Ovary (tissue), 7 donors: ENCODE measurements at regions not wholly inside any gene's neighbourhood (a gene's known extent, or its start where the extent isn't known, plus 50 kb on each side); places are given as distances from the start of the nearest gene placed in this dataset.
"Not testable (repeated sequence)": the region's sequence is repeated elsewhere in the genome, so short reads cannot be mapped to it uniquely, and the experiment has no call there.

Source experiments
- DNase-seq, 5 donors: peaks; one replicate each; pipeline ENCODE4 v3.0.0-alpha.2; 2019 to 2020
- H3K27ac ChIP-seq, 2 donors: fragments of 200-600 bp; one replicate each; pipeline versions ENCODE4 v1.5.1 to v1.8.0; 2019 to 2022
- H3K27me3 ChIP-seq: fragments of 200-600 bp; one replicate; pipeline ENCODE4 v1.8.0; 2022
- H3K36me3 ChIP-seq: fragments of 200-600 bp; sonication (generic); one replicate; pipeline ENCODE4 v1.5.1; 2019
- H3K4me1 ChIP-seq: one replicate; pipeline ENCODE4 v1.8.1; 2013; ENCODE audit warnings: mild to moderate bottlenecking, moderate library complexity; ENCODE audit not compliant: insufficient read depth
- H3K4me3 ChIP-seq: fragments of 200-600 bp; sonication (generic); one replicate; pipeline ENCODE4 v1.5.1; 2017
- H3K9me3 ChIP-seq, 2 donors: fragments of 200-600 bp in 1 of 2; sonication (generic) in 1 of 2; one replicate each; pipeline versions ENCODE4 v1.5.1 to v1.8.1; 2013 to 2019; ENCODE audit warnings: mild to moderate bottlenecking in 1 of 2, moderate library complexity in 1 of 2
- CTCF ChIP-seq, 3 donors: fragments of 450-650 bp in 2 of 3; fragments of 200-600 bp in 1 of 3; IDR thresholded peaks; one replicate each; pipeline versions ENCODE4 v1.5.1 to v1.8.0; 2016 to 2022; ENCODE audit warnings: antibody characterized with exemption in 3 of 3, mild to moderate bottlenecking in 1 of 3
- EP300 ChIP-seq: sonication (generic); formaldehyde crosslinking; IDR thresholded peaks from one replicate; pipeline ENCODE4 v1.6.1; 2017; ENCODE audit warnings: antibody characterized with exemption
- POLR2A ChIP-seq: fragments of 450-650 bp; IDR thresholded peaks from one replicate; pipeline ENCODE4 v1.6.1; 2017; ENCODE audit warnings: antibody characterized with exemption, mild to moderate bottlenecking, moderate library complexity
- WGBS, 3 donors: extraction: QIAGEN DNeasy Blood & Tissue Kit in 1 of 3; methylation state at CpG; one replicate each; pipeline versions ENCODE4 v1.1.5 to v1.1.7; 2013 to 2017; 5-methylcytosine and 5-hydroxymethylcytosine counted together
- intact Hi-C, 4 donors: fragments of 100-400 bp; cut with DNase I; formaldehyde crosslinking; loops; one replicate each; pipeline versions ENCODE4 v1.11.0 to v1.15.1; 2022 to 2023
- donor health status: DM: no; HTN: no; CAD: no; lungs with moderate emphysema.
- donor health status: DM: no; HTN: no; CAD: no.
- donor health status: Bipolar disorder and iron deficiency.
- donor health status: DM: no; HTN: no; CAD: no.
- donor health status: DM: yes; HTN: yes; CAD: no.

DNA sequence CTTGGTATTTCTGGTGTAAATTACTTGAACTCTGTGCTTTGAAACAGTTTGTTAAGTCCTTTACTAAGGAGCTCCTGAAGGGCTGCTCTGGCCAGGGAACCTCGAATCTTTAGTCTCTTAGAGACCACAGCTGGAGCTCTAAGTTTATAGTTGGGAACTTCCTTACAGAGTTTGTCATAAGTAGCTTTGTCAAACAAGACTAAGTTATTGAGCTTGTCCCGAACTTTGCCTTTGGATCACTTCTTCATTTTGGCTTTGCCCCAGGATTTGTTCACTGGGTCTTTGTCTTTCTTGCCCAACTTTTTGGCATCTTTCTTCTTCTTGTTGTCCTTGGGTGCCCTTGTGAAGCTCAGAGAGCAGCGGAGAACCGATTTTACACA, 64.8 kb downstream of the FAM50B start:
- TF ChIP-seq POLR2A (no peak), EP300 (no peak), CTCF (IDR thresholded peaks at IDR 0.05) (no peak)
- Histone ChIP-seq H3K36me3 (no peaks in the 10 kb centered on the region), H3K27me3 (no peaks in the 10 kb centered on the region), H3K9me3 (no peaks in the 10 kb centered on the region), H3K4me1 (peaks cover 3% of the 10 kb centered on the region), H3K27ac (no peak overlapping the region), H3K4me3 (no peak overlapping the region)
- no peak for DNase-seq
- WGBS, 3 donors, result 74 to 75% (median 75%) methylated on average over 4 of the region's 4 CpGs
- intact Hi-C loops, result no loop called here

- Histone ChIP-seq H3K27ac (no peak overlapping the region), H3K27me3 (no peaks in the 10 kb centered on the region), H3K9me3 (no peaks in the 10 kb centered on the region), H3K4me1 (peaks cover 3% of the 10 kb centered on the region), H3K4me3 (no peak overlapping the region), H3K36me3 (no peaks in the 10 kb centered on the region)
- no peak for DNase-seq
- intact Hi-C loops, result no loop called here
- WGBS, 3 donors, result 89 to 95% (median 90%) methylated on average over 9 of the region's 9 CpGs
- TF ChIP-seq CTCF (IDR thresholded peaks at IDR 0.05) (no peak), POLR2A (no peak), EP300 (no peak)
Measured at GRCh38 chr6:3915076-3915791, 66.1 kb downstream of the FAM50B start.

- Histone ChIP-seq H3K9me3 (no peaks in the 10 kb centered on the region), H3K27me3 (no peaks in the 10 kb centered on the region), H3K4me3 (no peak overlapping the region), H3K27ac (no peak overlapping the region), H3K4me1 (peaks cover 3% of the 10 kb centered on the region), H3K36me3 (no peaks in the 10 kb centered on the region)
- 55 to 70% (median 63%) methylated on average over 2 of the region's 2 CpGs for WGBS, 3 donors
- no peak for DNase-seq
- intact Hi-C loops, result no loop called here
- no peak for TF ChIP-seq EP300
- no peak for TF ChIP-seq CTCF (IDR thresholded peaks at IDR 0.05)
- no peak for TF ChIP-seq POLR2A
Measured at GRCh38 chr6:3916211-3916610, 67.0 kb downstream of the FAM50B start.

DNA sequence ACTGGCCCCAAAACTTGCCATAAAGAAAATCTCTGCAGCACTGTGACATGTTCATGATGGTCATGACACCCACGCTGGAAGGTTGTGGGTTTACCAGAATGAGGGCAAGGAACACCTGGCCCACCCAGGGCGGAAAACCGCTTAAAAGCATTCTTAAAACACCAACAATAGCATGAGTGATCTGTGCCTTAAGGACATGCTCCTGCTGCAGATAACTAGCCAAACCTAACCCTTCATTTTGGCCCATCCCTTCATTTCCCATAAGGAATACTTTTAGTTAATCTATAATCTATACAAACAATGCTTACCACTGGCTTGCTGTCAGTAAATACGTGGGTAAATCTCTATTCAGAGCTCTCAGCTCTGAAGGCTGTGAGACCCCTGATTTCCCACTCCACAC, 67.6 kb downstream of the FAM50B start:
- H3K9me3 ChIP-seq, H3K27ac ChIP-seq, H3K27me3 ChIP-seq, H3K4me3 ChIP-seq, H3K4me1 ChIP-seq, H3K36me3 ChIP-seq, DNase-seq, intact Hi-C loops: not testable (repeated sequence)
- WGBS, 3 donors, result 90 to 93% (median 92%) methylated on average over 4 of the region's 4 CpGs

GRCh38 chr6:3918469-3918868, 69.3 kb downstream of the FAM50B start:
- no peaks in the 10 kb centered on the region for H3K27me3 ChIP-seq
- WGBS, 3 donors, result 95 to 98% (median 96%) methylated on average over 5 of the region's 5 CpGs
- no peaks in the 10 kb centered on the region for H3K9me3 ChIP-seq
- intact Hi-C loops, result no loop called here
- no peaks in the 10 kb centered on the region for H3K36me3 ChIP-seq
- H3K4me3 ChIP-seq, result no peak overlapping the region
- no peaks in the 10 kb centered on the region for H3K4me1 ChIP-seq
- no peak for TF ChIP-seq POLR2A
- TF ChIP-seq EP300, result no peak
- TF ChIP-seq CTCF (IDR thresholded peaks at IDR 0.05), result no peak
- no peak overlapping the region for H3K27ac ChIP-seq
- no peak for DNase-seq
